Renal cortex interstitium (tissue), 11 donors: ENCODE measurements at regions not wholly inside any gene's neighbourhood (a gene's known extent, or its start where the extent isn't known, plus 50 kb on each side); places are given as distances from the start of the nearest gene placed in this dataset.
"Not testable (repeated sequence)": the region's sequence is repeated elsewhere in the genome, so short reads cannot be mapped to it uniquely, and the experiment has no call there.

ENCODE experiments used
- DNase-seq, 11 donors: peaks; one replicate each; pipeline ENCODE4 v3.0.0-alpha.2; 2013; ENCODE audit warnings: low read depth in 9 of 11, low spot score in 4 of 11; ENCODE audit errors: extremely low read depth in 1 of 11

DNA sequence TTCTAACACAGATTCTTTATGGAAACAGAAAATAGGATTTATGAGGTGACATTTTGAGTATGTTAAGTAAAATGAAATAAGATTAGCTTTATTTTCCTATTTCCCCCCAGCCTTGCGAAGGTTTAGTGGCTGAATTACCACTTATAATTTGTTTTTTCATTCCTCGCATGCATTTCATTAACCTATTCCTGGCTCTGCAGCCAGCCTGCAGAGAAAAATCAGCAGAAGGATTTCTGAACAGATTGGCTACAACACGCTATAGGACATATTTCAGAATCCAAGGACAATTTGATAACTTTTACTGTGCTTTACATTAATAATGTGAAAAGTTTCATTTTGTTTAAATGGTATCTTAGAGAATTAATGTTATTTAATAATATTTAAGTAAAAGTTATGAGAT, 162.4 kb upstream of the MMS22L start:
- DNase-seq, result no peak

DNA sequence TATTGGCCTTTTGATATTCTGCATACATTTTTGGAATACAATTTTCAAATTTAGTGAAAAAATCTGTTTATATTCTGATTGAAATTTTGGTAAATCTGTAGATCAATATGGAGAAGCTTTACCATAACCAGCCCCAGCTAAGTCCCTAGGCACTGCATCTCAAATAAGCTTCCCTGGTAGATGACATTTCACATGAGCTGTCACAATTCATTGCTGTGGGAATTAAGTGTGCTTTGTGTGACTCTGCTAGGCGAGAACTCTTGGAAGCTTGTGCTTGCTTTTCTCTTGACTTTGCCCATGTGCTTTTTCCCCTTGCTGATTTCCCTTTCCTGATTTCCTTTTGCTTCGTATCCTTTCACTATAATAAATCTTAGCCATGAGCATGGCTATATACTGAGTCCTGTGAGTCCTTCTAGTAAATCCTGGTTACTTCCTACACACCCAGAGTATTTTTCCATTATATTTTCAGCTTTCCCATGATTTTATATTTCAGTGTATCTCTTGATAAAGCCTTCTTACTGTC, 166.5 kb upstream of the MMS22L start:
- no peak for DNase-seq

DNA sequence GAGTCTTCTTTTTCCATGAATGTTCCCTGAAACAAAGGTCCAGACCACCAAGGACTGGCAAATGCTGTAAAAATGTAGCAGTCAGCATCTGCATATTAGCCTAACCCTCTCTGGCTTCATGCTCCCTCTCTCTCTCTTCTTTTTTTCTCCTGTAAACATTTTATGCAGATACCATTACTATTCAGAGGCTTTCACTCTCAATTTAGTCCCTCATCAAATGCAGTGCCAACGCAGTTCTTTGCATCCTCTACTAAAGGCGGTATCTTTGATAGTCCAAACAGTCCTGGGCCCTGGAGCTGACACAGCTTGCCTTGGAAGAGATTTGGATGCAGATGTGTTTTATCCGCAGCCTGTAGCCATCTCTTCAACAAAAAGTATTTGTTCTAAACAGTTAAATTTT, 167.1 kb upstream of the MMS22L start:
- no peak for DNase-seq

DNA sequence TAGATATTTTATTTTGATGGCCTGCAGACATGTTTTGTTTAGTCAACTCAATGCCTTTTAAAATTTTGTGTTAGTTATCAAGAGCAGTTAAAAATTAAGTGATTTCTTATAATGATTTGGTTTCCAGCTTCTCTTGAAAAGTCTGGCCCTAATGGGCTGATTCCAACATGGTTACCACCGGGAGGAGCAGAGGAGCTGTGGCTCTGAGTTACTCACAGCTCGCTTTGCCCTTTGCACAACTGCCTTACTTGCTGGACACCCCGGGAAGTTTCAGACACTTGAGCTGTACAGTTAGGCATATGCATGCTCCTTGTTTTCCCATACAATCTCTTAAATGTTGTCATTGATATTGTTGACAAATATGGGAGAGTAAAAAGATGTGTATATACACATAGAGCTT, 173.1 kb upstream of the MMS22L start:
- no peak for DNase-seq

DNA sequence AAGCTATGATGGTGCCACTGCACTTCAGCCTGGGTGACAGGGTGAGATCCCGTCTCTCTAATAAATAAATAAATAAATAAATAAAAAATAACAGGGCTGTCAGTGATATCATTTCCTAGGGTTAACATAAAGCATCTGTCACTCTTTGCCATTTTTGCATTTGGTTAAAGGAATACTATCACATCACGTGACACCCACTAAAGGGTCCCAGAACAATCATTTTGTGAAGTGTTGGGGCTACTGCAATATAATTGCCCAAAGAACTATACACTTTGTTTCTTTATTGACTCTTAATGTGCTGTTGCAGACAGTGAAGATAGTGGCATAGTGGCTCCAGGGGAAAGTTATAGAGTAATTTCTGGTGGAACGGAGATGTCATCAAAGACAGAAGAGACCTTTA, 176.5 kb upstream of the MMS22L start:
- no peak for DNase-seq

DNA sequence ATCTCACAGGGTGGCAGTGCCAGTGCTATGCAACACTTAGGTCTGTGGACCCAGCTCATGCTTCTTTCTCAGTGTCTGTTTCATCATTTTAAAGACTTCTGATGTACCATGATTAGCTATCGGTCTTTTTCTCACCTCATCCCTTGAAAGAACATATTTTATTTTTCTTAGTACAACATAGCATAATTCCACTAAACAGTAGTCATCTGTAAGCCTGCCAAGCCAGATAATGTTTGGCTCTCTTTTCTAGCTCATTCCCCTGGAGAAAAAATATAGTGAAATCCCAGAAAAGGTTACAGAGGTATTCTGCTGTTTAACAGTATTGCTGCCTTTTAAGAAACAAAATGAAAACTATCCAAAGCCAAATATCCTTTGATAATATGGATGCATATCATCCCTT, 177.0 kb upstream of the MMS22L start:
- DNase-seq, result no peak

DNA sequence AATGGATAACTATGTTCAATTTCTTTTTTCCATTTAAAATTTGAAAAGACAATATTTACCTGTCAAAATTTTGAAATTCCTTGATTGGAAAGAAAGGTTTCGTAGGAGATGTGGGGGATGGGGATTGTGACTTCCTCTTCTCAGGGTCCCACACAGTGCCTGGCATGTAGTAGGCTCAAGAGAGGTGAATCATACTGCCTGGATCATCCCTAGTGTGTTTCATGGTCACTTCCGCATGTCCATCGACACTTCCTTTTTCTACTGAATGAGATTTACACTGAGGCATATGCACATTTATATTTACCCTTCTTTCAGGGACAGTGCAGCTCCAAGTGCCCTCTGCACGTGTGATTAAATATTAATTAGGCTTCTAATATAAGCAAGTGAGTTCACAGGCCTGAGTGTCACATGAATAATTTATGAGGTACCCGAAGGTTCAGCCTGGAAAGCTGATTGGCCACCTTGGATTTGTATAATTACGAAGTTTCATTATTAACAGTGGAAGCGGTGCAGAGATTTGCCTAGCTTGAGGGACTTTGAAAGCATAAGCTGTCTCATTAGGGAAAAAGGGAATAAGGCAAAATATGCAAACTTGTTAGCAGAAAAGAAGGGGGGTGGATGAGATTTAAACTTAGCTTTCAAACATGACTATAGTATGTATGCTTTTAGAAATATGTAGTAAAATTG, 177.5 kb upstream of the MMS22L start:
- no peak for DNase-seq

DNA sequence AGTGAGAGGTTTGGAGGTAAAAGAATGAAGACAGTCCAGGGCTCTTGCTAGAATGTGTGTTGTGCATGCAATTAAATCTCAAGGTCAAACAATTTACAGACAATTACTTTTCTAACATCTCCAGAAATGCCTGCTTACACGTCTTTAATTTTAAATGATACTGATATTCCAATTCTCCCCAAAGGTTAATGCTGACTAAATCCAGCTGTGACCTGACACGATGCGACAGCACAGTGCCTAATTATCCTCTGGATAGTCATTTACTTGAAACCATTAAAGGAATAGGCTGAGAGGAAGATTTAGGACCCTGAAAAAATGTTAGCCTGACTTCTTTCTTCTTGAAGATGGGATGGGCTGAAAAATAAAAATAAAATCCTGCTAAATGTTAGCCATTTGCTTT, 178.2 kb upstream of the MMS22L start:
- no peak for DNase-seq

DNA sequence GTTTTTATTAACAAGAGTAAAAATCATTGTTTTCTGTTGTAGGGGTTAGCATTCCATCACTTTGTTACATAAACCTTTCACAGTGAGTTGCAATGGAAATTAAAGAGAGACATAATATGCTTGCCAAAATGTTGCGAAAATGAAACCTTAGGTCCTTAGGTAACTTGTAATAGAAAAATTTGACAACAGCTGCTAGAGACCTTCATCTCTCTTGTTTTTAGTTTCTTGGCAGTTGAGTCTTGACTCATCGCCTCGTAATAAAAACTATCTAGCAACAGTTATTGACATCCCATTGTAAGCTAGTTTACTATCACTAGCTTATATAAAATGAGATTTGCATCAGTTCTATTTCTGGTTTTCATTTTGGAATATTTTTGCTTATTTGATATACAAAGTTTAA, 179.0 kb upstream of the MMS22L start:
- DNase-seq, result no peak

DNA sequence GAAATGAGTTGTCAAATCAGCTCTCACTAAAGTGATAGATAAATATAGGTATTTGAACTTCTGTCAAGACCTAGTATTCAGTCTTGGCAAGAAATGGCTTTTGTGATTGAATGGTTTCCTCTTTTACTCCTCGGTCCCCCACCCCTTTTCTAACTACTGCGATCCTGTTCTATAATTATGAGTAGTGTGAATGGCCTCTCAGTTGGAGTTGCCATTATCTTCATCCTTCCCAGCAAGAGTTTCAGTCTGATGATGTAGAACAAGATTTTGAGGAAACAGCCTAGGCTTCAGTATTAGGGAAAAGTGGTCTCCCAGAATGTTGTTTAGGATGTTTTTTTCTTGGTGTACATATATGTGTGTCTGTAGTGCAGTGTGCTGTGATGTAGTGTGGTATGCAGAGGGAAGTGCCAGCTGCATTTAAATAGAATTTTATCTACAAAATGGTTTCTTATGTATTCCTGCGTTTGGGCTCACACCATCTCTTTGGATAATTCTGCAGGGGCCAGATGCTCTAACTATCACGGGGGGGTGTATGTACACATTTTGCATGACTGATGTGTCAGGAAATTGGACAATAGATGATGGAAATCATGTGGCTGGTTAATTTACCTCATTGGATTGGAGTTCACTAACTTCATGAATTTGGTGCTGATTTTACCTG, 180.1 kb upstream of the MMS22L start:
- DNase-seq, result no peak

DNA sequence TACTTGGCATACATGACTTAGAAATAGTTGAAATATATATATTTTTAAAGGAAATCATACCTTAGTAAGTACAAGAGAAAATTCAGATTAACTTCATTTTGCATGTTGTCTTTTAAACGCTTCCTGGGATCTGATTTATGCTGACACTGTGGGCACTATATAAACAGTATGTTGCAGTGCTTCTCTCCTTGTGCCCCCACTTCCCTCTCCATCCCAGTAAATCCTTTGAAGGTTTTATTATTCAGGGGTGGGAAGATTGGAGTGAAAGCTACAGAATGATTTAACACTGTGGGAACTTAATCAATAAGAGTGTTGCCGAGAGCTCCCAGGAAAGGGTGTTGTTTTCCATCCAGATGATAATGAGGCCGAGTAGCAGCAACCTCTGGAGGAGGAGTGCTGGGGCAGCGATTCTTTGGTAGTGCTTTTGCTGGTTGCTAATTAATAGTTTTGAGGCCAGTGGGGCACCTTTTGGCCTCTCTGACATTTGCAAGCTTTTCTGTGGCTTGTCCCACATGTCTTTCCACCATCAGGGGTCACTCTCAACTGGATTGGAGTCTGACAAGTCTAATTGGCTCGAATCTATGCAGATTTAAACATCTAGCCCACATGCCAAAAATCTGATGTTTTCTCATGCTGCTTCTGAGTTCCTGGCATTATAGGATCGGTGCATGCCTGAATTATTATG, 183.0 kb upstream of the MMS22L start:
- no peak for DNase-seq

DNA sequence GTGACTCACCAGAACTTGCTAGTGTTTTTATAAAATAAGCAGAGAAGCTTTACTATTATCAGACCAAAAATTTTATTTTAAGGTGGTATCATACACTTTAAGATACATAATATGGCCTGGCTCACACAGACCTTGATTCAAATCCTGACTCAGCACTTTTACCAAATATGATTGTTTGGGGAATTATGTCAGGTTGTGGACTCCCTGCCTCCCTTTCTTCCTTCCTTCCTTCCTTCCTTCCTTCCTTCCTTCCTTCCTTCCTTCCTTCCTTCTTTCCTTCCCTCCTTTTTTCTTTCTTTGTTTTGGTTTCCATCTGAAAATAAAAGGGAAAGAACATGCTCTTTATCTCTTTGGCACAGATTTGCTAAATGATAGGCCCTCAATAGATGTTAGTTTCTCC, 186.0 kb upstream of the MMS22L start:
- no peak for DNase-seq

DNA sequence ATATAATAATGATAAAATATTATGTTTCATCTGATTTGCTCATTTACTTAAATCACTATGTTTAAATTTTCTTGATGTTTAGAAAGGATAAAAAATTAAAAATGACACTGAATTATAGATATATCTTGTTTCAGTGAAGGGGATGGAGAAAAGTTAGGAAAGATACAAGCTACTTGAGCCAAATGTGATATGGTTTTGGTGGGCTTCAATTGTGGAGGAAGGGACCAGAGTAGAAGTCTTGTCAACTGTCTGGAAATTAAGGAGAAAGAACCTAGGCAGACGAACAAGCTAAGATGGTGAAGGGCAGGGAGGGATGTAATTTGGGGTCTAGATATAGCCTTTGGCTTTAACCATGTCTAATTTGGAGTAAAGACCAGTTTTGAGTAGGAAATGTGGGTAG, 186.4 kb upstream of the MMS22L start:
- no peak for DNase-seq

DNA sequence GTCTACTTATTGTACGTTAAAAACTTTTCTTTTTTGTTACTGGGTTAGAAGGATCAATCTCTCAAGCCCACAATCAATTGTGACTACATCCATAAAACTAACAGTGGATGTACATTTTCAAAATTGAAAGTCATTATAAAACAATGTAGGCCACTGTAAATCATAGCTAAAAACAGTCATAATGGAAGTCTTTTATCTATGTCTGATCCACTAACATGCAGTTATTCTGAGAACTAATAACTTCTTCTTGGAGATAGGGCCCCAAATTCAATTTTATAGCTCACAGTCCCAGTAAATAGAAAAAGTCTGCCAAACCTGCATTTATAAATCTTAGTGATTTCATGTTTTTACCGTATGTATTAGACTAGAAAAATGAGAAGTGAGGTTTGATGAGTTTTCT, 187.3 kb upstream of the MMS22L start:
- DNase-seq, result no peak

DNA sequence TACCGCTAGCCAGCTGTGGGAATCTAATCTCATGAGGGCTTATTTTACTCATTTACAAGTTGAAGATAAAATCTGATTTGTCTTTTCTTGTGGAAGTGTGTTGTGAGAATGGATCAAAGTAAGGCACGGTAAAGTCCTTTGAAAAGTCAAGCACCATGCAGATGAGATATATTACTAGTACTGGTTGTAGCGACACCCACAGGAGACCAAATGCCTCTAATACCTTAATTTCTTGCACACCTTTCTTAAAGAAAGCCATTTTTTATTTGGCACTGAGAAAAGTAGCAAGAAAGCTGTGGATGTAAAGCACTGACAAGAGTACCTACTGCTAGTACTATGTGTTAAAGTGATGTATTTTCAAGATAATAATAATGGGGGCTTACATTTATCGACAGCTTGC, 191.0 kb upstream of the MMS22L start:
- no peak for DNase-seq

DNA sequence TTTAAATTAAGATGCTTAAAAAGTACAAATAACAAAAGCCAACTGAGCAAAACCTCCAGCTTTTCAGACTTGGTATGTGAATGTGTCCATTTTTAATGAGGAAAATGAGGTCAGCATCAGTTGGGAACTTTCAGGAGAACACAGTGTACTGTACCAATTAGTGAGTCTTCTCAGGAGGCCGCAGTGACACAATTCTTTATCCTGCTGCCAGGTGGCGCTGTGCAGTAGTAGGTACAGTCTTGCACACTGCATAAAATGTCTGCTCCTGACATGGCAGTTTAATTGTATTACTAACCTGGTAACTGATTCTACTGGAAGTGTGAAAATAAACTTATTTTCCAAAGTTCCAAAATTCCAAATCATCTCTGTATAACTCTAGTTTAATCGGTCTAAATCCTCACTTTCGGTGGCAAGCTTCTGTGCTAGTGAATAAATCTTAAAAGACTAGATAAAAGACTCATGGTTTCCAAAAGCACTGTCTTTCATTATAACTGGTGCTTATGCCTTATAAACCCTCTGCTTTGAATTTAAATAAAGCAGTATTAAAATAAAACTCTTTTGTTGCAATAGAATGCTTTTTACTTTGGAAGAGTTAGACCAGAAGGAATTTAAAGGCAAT, 214.8 kb upstream of the MMS22L start:
- peak; percentile 15 to 67 (median 47) for DNase-seq

DNA sequence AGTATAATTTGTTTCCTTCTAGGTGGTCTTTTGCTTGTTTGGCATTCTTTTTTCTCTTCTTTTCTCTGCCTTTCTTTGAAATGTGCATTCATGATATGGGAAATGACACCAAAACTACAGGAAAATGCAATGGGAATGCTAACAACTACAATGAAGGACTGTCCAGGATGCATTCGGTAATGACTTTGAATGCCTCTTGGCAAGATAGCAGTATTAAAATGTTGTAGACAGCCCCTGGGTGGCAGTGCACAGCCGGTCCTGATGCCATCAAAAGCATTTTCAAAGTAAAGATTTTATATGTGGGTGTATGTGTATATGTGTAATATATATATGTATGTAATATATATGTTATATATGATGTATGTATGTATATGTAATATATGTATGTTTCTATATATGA, 218.8 kb upstream of the MMS22L start:
- DNase-seq, result no peak

DNA sequence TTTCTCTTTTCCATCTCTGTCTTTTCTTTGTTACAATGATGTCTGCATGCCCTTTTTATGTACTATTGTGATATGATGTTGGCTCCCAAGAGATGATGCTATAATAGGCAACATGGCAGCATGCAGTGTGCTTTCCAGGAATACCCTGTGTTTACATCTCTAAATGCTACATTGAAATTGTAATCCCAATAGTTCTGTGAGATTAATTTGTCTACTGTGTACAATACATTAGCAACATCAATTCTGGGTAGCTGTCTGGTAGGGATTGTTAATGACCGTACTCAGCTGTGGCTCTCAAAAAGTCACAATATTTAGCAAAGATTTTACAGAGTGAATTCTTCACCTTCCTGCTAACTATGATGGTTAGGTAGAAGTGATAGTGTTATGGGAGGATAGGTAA, 225.6 kb upstream of the MMS22L start:
- no peak for DNase-seq

DNA sequence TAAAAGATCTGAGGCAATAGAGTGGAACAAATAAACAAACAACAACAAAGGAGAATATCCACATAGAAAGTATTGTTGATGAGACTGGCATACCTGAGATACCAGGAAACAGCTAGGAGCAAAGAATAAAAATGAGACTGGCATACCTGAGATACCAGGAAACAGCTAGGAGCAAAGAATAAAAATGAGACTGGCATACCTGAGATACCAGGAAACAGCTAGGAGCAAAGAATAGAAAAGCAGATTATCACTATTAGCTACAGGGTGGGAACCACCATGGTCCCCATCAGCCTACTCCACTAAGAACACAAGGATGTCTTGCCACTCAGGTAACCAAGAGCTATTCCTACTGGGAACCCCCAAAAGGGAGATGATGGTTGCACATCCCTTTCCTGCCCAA, 230.2 kb upstream of the MMS22L start:
- DNase-seq, result not testable (repeated sequence)

DNA sequence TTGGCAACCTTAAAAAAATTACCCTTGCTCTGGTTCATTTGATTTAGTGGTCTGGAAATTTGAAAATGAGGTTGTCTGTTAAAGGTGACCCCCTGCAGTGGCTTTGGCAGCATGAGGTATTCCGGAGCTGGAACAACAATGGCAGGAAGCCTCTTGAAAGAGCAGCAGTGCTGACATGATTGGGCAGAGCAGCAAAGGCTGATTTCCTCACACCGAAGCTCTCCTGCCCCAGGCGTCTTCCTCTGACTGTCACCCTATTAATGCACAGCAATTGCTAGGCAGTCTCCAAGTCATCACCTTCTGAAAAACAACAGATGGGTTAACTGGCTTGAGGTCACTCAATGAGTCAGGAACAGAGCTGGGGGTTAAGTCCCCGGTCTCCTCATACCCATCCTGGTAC, 241.8 kb upstream of the MMS22L start:
- no peak for DNase-seq
